ENCODE measurements at regions not wholly inside any gene's neighbourhood (a gene's known extent, or its start where the extent isn't known, plus 50 kb on each side); places are given as distances from the start of the nearest gene placed in this dataset.

DNA sequence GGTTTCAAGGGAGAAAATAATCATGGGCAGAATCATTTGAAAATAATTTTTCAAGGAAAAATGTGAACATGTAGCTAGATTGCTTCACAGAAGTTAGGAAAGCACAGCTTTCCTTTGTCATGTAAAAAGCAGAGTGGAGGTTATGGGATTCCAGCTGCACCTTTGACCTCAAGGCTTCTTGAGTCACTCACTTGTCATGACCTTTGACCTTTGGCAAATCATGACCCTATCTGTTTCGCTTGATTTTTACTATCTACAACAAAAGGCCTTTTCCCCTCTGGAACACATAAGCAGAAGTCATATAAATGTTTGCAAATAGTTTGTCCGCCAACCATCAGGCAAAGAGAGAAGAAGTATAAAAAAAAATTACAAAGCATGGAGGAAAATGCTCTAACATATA, 210.7 kb upstream of the MIR17HG start:
- DNase-seq: no peak

DNA sequence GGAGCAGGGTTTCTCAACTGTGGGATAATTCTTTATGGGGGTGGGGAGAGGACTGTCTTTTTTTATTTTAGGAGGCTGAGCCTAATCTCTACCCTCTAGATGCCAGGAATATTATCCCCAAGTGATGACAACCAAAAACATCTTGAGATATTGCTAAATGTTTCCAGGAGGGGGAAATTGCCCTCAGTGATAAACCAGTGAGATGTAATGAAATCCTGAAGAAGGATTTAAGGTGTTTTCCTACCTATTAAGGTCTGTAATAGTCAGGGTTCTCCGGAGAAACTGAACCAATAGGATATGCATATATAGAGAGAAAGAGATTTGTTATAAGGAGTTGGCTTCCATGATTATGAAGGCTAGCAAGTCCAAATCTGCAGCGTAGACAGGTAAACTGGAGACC, 208.3 kb upstream of the MIR17HG start:
- DNase-seq: no peak

DNA sequence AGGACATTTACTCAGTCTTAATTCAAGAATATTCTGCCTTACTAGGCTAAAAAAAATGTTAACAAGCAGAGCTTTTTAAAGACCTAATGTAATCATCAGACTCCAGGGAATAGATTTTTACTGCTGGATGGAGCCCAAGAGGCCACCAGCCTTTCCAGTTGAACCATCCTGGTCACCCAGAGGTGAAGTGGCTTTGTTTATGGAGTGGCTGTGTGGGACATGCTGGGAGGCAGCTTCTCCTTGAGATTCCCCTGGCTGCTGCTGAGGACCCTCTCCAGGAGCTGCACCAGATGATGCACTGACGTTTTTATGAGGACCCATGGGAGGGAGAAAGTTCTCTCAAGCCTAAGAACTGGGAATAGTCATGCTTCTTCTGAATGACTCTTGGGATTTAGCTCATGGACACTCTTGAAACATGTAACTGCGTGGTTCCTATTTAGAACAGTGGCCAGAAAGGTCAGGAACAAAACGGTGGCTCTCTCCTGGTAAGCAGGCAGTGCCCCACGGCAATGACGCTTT, 205.9 kb upstream of the MIR17HG start:
- DNase-seq: no peak

DNA sequence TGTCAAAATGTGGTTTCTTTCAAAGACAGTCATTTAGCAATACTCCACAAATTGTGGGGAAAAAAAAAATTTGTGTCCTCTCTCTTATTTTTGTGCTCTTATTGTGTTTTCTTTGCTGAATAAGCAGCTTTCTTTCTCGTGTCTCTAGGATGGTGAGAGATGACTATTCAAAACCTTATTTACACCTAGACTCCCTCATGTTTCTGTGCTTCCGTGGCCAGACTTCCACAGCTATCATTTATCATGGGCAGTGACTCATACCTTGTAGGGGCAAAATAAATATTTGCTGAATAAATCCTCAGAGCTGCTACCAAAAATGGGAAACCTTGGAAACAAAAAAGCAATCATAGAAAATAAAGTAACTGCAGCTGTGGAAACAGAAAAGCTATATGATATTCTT, 204.9 kb upstream of the MIR17HG start:
- DNase-seq: no peak

DNA sequence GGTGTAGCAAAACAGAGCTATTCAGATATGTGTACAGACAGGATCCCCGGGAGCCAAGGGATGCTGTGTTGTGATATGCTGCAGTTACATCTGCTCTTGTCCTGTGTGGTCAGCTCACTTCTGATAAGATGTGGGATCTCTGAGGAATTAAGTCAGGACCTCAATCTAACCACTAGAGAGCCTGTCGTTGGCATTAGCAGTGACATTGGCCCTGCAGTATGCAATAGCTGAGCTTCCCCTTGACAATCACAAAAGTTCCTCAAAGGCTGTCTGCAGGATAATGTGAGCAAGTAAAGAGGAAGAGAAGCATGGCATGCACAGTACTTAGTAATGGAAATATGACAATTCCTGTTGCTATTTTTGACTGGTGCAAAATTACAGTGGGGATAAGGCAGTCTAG, 203.4 kb upstream of the MIR17HG start:
- DNase-seq: no peak

DNA sequence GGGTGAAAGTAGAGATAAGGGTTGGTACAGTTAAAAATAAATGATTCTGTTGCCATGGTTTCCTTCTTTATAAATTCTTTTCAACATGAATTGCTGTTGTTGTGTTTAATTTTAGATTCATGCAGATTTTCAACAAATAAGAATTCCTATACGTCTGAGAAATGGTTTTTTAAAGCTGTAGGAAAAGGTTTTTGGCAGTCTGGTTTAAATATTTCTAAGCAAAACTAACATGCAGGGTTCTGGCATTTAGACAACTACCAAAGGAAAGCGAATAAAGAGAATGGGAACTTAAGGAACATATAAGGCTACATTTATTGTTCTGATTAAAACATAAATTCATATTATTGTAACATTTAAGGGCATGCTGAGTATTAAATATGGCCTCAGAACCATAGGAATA, 203.0 kb upstream of the MIR17HG start:
- DNase-seq: no peak

DNA sequence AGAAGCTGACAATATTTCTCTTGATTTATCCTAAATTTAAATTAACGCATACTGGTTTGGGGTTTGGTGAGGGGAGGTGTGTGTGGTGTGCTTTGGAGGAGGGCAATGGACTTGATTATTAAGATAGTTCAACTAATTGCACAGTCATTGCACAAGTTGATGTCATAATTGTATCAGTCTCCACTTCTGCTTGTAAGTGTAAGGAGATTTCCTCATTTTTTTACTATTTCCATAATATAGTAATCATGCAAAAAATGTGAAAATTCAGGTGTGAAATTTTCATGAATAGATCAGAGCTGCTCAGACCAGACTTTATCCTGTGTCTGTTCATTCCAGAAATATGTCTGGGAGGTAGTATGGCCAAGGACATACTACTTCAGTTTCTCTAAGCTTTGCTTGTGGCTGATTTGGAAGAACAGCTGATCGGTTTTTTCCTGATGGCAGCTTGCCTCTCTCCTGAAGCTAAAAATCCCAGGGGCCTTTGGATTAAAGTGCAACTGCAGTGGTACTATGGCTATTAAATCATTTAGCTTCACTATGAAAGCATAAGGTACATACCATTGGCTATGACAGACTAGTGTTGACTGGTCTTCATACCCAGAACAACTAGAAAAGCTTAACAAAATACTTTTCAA, 201.8 kb upstream of the MIR17HG start:
- DNase-seq: no peak

DNA sequence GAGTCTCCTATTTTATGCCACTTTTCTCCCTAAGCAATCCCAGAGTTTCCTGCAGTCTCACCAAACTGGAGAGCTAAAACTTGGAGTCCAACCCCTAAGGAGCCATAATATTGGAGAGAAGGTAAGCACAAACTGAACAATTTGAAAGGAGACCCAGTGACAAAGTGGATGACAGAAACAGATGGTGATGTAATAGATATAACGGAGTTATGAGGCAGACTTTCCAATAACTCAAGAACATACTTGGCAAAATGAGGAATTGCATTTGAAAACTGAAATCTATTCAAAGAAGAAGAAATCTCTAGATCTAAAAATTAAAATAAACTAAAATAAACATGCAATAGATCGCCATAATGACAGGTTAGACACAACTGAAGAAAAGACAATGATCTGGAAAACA, 200.9 kb upstream of the MIR17HG start:
- no peak for DNase-seq

DNA sequence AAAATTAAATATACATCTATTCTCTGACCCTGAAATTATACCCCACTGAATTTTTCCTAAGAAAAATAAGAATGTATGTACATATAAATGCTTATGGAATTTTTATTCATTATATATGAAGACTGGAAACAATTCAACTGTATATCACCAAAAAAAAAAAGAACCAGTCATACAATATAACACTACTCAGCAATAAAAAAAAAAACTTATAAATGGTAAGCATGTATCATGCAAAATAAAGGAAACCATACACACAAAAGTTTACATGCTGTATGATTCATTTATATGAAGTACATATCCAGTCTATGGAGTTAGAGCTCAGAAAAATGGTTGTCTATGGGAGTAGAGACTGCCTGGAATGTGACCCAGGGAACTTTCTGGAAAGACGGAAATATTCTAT, 199.4 kb upstream of the MIR17HG start:
- no peak for DNase-seq

DNA sequence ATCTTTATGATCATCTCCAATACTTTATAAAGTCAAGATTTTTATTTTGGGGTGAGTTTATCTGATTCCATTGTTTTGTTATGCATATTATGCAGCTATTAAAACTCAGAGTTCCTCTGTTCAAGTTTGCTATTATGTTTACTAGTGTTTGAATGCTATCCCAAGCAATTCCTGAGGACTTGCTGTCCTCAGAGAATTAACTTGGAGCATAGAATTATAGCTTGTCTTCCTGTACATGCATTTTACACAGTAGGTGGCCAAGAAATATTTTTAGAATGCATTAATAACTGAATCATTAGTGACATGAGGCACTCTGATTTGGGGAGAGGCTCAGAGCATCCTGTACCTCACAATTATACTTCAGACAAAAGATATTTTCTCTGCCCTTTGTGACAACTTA, 195.6 kb upstream of the MIR17HG start:
- DNase-seq: no peak

DNA sequence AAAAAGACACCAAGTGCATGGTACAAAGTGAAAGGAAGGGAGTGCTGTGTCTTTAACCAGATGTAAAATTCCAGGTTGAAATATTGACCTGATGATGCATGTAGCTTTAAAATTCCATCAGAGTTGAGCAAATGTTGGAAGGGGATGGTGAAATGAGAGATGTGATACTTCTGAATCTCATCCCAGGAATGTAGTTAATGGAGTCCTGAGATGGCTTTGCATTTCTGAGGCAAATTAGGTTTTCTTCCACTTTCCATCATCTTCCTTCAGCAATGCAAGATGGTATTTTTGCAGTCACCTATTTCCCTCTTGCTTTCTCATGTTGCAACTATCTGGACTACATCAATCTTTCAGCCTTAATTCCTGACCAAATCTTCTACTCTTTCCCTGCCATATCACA, 194.1 kb upstream of the MIR17HG start:
- DNase-seq: no peak

DNA sequence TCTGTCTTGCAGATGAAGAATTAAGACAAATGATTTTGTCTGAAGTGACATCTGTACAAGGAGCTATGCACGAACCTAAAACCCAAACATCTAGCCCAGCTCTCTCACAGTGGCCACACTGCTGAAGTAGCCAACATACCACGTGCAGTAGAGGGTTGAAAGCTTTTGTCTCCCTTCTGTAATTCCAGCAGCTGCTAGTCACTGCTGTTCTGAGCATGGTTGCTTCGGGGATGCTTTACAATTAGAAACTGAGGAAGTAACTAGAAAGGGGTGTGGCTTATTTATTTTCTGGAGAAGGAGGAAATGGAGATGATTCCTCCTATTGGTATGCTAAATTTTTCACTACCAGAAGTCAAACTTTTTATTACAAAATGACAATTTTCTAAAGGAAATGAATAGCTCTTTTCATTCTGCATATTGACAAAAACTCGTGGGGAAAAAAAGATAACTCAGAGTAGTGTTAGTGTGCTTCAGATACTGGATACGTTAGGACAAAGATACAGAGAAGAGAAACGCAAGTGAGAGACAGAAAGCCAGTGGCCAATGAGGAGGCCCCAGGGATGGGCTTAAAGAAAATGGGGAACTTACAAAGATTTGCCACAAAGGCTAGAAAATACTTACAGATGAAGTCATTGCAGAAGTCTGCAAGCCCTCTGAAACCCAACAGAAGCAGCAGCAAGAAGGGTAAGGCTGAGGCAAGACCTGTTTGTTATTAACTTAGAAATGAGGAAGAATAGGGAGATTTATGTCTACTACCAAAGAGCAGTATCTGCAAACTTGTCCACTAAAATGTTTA, 192.7 kb upstream of the MIR17HG start:
- no peak for DNase-seq

DNA sequence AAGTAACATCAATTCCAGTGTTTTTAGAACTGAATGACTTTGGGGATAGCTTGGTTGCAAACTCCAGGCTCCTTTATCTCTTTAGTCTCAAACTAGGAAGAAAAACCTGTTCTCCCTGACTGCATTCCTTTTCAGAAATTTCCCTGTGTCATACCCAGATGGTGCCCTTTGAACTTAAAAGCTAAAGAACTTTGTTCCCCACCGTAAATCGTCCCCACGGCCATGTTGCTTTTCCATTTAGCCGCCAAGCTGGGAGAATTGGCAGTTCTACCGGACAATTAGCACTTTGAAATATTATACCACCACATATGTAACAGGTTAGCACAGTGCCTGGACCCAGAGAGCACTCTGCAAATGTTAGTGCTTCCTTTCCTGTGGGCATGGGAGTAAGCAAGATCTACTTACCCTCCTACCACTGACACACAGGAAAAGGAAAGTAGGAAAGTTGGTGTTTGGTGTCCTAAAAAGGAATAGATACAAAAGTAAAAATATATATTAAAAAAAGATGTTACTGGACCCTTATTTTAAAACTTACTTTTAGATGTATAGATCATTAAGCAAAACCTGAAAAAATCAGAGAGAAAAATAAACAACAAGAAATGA, 191.9 kb upstream of the MIR17HG start:
- no peak for DNase-seq

DNA sequence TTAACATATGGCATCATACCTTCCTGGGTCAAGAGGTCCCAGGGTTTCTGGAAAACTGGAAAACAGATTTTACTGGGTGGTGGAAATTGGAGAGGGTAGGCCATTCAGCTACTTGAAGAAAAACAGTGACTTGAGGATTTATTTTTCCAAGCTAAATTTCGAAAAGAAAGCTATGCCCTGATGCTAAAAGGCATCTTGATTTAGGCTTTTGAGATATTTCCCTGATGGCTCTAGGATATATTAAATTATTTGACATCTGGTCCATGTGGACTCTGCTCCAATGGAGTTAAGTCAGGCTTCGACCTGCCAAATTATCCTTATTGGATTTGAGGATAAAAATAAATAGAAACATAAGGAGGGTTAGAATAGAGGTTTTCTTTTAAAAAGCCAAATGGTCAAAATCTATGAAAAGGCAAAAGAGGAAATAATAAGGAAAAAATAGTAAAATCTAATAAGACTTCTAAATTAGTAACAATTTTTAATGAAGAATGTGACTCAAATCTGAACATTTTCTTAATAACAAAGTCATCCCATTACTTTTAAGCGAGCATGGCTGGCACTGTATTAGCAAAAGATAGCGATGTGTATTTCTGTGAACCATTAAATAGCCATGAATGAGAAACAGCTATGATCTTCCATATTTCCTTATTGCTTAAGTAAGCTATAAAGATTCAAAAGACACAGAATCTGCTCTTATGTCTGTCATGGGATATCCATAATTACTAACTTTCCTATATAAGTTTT, 190.0 kb upstream of the MIR17HG start:
- DNase-seq: no peak

DNA sequence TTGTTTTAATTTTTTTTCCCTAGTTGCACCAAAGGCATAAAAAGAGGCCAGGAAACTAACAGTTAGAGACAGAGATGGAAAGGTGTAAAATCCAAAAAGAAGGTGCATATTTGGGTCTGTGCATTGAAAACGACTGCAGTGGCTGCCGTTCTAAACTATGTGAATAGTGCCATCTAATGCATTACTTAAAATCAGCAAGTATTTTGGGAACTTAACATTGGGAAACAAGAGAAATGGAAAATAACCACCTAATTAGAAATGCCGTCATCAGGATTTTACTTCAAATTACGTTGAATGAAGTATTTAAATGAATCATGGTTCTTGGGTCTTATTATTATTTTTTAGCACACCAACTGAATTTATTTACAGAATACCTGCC, 189.5 kb upstream of the MIR17HG start:
- no peak for DNase-seq

DNA sequence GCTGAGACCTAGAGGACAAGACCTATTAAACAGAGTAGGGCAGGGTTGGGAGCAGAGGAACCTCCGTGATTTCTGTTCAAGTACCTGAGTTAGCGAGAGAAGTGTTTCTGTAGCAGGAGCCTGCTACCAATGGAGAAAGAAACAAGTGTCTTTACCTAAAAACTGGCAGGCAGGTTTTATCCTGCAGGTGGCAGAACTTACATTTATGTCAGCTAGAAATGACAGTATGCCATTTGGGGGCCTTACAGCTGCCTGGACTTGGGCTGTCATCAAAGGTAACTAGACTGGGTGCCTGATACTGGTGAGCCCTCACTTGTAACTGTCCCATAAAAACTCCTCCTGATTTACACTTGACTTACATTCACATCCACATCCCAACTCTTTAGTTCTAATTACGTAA, 185.3 kb upstream of the MIR17HG start:
- DNase-seq: no peak

DNA sequence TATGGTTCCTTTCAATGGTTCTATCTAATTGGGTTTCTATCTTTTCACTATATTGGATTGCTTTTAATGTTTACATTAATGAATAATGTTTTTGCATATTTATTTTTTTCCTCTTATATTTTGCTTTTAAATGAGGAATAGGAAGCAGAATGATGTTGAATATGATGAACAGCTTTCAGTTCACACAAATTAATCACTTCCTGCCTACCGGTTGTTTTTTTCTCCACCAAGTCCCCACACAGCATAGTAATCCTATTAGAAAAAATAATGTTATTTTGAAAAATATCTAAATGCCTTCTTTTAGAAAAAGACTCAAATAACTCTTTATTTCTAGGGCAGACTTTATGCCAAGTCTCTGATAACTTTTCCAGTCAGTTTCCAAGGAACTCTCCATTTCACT, 184.9 kb upstream of the MIR17HG start:
- no peak for DNase-seq

DNA sequence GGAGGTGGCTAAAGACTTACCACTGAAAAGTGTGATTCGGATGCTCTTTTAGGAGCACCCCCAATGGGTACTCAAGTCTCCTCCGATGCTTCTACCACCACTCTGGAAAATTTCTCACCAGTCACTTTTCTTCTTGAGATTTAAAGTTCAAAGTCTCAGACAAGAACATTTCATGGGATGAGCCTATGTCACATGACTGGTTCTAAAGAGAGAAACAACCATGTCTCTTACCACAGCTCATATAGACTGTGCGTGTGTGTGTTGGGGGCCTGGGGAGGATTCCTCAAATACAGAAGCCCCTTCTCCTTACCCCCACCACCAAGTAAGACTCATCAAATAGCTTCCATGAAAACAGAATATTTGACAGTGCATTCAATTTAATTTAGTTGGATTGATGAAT, 181.7 kb upstream of the MIR17HG start:
- DNase-seq: no peak

DNA sequence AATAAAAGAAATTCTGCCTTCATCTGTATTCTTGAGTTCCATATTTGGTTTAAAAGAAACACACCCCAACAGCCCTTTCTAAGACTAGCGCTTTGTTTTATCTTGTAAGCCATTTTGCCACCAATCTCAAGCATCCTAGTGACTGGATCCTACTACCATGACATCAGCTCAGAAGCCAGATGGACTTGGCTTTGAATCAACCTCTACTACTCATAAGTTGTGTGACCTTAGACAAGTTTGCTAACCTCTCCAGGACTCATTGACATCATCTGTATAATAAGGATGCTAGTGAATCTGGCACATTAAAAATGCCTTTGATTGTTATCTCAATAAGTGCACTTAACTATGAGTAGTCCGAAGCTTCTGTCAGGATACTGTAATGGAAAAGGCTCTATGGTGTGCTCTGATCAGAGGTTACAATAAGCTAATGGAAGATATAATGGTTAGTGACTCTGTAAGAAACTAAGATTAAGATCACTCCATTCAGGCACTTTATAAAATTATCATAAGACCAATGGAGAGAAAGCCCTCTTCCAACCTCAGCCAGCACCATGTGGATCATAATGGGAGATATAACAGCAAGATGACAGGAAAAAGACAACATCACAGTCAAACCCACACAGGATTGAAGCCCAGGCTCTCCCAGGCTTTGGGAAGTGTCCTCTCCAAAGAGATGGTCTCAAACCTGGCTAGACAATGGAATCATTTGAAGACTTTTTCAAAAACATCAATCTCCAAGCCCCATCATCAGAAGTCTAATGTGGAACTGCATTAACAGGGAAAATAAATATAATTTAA, 180.6 kb upstream of the MIR17HG start:
- DNase-seq: no peak

DNA sequence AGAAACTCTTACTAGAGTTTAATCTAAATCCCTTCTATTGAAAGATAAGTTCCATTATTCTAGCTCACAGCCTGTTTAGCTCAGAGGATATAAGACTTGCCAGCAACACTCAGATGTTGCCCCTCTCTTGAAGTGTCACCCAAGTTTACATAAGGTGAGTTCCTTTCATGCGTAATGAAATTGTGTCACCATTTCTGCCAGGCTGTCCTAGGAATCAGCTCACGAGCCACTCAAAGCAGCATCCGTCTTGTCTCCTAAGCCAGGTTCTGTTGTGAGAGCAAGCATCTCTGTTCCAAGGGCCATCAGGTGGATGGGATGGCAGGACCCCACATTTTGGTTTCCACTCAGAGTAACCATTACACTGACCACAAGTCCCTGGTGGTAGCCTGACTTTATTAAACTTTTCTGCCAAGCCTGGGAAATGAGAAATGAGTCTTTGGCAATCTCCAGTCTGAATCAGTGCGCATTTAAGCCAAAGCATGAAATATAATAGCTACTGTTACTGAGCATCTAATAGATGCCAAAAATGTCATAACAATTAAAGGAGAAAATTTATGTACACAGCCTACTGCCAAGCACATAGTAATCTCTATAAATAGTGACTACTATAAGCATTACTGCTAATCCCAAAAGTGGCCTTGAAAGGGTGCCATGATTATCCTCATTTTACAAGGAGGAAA, 179.6 kb upstream of the MIR17HG start:
- no peak for DNase-seq

DNA sequence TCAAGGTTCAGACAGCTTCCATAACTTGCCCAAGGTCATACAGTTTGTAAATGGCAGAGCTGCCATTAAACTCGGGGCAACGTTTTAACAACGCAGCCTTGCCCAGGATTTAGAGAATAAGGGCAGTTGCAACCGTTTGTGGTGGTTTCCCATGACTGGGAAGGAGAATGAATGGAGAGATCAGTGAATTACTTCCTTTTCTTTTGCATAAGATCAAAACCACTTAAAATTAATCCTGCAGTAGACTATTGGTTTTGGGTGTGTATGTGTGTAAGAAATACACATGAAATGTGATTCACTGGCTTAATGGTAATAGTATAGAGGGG, 179.1 kb upstream of the MIR17HG start:
- DNase-seq: no peak

DNA sequence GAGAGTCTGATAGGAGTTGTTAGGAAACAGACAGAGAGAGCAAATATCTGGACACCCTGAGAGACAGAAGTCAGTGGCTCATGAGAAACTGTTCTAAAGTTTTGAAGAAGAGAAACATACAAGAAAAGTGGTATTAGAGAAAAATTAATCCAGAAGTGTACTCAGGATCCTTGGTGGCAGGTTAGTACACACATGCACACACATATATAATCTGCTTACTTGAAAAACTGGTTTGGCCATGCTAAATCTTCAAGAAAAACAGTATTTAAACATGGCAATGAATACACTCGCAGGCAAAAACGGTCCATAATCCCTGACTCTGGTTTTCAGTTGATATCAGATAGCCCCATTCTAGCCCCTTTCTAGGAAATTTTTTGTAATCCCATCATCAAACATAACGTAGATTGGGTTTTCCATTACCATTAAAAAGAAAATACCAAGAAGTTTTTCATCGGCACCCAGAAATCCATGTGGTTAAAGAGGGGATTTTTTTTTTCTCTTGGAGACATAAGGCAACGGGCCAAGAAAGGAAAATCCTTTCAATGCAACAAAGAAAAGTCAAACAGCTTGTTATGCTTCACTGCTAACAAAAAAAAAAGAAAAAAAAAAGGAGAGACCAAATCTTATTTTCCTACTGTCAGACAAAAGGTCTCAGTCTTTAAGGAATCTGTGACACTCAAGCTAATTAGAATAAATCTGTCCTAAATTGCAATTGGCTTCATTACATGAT, 178.0 kb upstream of the MIR17HG start:
- DNase-seq: no peak

Measured in activated CD4-positive, alpha-beta T cell treated with anti-CD3 and anti-CD28 coated beads for 48 hours (primary cell).